ENCODE measurements at regions not wholly inside any gene's neighbourhood (a gene's known extent, or its start where the extent isn't known, plus 50 kb on each side); places are given as distances from the start of the nearest gene placed in this dataset.

DNA sequence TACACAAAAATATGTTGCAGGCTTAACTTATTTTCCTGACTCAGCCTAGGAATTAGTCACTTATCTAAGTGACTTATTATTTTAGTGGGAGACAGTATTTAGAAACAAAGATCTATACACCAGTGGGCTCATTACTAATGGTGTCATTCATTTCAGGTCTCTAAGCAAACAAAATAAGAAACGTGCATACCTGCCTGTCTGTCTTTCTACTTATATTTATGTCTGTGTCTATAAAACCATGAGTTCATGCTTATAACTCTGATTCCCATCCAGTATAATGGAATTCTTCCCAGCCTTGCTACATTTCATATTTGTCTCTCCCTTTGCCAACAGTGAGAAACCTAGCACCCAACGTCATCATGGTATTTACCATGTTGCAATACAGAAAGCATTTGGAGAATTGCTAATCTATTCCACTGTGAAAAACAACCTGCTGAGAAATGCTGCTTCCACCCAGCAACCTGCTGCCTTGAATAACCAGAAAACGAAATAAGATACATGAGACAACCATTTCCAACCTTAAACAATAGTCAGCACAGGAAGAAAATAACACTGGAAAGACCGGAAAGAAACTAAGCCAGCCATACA, 501.0 kb downstream of the GLRX3 start:
- TF ChIP-seq GATA2 (IDR thresholded peaks at IDR 0.05; ENCODE audit: low read depth, low read length) (no peak), GATA3 (IDR thresholded peaks at IDR 0.05; ENCODE audit: low read depth, low read length) (no peak)

All from SH-SY5Y (cell line).